ENCODE measurements at regions not wholly inside any gene's neighbourhood (a gene's known extent, or its start where the extent isn't known, plus 50 kb on each side); places are given as distances from the start of the nearest gene placed in this dataset.

DNA sequence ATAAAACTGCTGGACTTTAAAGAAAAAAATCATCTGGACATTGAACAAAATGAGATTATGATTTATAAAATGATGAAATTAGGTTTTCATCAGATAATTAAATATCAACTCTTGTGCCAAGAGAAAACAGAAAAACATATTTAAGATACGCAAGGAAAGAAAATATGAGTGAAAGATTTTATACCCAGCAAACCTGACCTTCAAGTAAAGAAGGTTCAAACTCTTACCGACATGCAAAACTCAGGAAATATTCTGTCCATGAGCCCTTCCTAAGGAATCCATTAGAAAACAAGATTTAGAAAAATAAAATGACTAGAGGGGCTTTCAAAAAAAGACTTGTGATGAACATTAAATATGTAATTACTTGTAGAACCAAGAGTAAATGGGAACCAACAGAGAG, 257.2 kb upstream of the ARID1B start:
- no peak for DNase-seq (ENCODE audit: low spot score)

DNA sequence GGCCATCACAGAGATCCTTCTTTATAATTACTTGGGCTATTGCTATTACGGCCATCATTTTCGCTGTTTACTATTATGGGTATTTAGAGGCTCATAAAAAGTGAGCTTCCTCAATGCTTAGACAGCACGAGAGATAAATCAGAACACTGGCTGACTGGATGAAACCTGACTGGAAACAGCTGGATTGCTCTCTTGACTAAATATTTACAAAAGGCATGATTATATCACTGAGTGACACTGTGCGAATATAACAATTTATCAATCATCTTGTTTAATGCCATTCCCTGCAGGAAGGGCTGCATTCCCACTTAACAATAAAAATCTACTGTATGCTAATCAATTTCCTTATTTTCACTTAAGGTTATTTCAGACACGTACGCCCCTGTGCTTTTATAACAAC, 260.1 kb upstream of the ARID1B start:
- no peak for DNase-seq (ENCODE audit: low spot score)

DNA sequence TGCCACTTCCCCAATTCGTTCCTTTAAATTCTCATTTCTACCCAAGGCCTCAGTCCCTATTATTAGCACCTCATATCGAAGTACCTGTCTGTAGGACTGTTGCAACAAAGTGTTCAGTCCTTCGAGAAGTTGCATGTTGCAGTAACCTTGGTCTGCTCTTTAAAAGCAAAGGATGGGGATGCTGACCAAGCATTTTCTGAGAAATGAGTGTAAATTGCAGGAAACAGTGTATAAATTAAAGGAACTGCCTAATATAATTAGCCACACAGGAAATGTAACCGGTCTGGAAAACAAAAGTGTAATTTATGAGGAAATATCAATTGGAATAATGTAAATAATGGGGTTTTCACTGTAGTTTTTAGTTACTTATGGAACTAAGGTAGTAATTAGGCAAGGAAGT, 261.9 kb upstream of the ARID1B start:
- no peak for DNase-seq (ENCODE audit: low spot score)

DNA sequence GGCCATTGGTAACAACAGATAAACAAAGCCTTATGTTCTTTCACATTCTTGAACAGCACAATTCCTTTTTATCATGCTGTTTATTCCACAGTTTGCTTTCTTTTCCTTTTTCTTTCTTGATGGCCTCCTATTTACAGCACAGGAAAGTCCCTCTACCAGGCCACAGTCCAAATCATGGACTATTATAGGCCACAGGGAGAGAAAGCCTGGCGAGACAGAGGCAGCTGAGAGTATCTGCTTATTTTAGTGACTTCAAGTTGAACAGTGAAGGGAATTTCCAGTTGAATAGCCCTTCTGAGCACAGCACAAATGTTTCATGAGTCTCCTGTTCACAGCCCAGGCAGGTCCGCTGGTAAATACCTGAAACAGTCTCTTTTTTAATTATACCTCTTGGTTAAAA, 263.7 kb upstream of the ARID1B start:
- no peak for DNase-seq (ENCODE audit: low spot score)

DNA sequence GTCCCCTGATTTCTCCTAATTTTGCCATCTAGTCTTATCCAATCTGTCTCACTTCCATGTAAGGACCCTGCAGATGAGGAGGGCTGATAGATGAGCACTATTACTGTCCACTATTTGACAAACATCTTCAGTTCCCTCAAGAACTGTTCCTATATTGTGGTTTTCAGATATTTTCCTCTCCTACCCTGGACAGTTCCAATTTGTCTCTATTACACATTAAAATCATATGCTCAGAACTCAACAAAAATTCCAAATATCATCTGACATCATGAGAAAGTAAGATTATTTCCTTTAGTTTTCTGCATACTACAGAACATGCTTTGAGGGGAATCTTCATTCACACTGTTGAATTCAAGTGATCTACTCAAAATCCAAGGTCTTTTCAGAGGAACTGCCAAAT, 265.6 kb upstream of the ARID1B start:
- DNase-seq (ENCODE audit: low spot score): no peak

DNA sequence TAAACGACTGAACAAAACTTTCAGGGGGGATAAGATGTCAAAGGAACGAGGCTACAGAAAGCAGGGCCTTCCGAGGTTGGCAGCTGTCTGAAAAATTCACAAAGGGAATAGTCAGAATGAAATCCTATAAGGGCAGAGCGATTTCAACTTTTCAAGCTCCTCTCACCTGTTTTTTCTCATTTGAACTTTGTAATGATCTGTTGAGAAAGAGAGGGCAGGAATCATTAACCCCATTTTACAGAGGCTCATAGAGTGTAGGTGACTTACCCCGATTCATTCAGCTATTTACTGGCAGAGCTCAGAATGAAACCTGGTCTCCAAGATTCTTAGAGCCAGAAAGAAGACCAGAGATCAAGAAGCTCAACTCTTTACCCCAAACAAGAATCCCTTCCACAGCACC, 266.1 kb upstream of the ARID1B start:
- no peak for DNase-seq (ENCODE audit: low spot score)

DNA sequence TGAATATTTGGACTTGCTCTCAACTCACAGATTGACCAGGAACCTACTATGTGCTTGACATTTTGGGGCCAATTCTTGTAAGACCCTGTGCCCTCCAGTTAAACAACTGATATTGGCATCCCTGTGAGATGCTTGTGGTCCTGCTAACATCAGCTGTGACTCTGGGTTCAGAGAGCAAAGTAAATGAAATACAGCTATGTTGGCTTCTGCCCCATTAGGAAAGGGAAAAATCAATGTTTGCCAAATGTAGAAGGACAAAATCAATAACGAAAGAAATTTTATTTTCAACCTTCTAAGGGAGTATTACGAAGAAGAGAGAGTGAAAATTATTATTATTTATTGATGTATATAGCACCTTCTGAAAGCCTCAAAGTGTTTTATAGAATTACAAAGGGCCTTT, 266.9 kb upstream of the ARID1B start:
- no peak for DNase-seq (ENCODE audit: low spot score)

DNA sequence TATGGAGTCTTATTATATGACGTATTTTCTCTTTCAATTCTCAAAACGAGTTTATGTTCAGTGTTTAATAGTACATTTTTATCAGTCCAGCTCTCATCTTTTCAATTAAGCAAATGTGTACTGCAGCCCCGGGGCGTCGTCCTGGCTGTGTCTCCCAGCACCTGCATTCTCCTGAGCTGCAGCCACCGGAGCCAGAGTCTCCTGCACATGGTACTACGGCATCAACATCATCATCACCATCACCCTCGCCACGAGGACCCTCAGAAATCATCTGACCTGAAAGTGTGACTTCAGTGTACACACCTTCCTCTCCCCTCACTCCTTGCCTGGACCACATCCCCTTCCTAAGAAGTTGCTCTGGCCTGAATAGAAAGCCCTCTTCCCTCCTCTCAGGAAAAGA, 267.7 kb upstream of the ARID1B start:
- DNase-seq (ENCODE audit: low spot score): no peak

DNA sequence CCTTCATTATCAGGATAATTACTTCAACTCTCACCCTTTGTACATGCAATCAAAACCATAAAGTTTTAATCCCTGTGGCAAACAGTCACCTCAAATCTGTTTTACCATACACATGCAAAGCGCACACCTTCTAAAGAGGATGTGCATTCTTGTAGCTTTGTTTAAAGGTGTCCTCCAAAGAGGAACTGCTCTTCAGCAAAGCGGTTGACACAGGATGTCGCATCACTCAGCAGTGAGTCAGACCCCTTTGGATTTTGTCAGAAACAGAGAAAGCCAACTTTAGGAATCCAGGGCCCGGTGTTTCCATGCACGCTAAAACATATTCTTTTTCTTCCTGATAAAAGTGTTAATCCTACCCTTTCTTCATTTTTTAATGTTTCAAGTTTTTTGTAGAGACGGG, 268.3 kb upstream of the ARID1B start:
- DNase-seq (ENCODE audit: low spot score): no peak

DNA sequence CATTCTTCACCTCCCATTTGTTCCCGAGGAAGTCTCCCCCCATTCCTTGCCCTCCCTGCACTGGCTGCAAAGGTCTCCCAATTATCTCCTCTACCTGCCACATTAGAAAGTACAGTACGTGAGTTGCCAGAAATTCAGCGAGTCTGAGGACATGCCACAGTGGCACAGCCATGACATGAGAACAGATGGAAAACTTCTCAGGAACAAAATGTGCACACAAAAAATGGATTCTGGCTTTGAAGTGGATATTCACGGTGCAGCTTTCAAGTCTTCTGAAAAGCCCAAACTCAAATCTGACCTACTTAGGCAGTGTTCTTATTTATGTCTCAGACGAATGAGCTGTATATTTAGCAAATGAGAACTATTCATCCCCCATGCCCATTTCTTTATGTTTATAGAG, 269.1 kb upstream of the ARID1B start:
- DNase-seq (ENCODE audit: low spot score): no peak

DNA sequence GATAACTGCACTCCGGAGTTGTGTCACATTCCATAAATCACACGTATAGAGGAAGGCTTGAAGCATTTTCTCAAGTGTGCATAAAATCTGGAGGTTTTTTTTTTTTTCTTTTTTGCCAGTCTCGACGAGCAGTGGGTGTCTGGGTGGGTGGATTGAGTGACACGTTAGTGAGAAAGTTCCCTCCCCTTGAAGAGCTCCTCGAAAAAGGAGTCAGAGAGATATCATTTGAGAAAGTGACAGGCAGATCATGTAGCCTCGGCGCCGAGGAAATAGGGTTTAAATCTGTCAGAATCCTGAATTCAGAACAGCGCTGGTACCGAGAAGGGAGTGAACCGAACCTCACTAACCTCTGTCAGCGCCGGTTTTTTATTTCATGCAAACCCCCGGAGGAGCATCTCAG, 269.5 kb upstream of the ARID1B start:
- no peak for DNase-seq (ENCODE audit: low spot score)

DNA sequence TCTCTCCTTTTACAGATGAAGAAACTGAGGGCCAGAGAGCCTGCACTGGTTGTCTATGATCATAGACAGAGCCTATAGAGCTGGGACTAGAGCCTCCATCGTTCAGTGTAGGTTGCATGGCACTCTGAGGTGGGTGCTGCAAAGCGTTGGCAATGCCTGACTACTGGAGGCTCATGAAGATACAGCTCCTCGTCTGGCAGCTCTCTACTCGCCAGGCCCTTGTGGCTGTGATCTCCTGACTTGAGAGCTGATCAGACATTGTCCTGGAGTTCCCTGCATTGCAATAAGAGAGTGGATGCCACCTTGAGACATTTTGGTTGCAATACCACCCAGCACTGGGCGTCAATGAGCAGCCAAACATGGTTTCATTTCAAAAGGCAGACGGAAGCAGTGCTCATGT, 270.1 kb upstream of the ARID1B start:
- DNase-seq (ENCODE audit: low spot score): no peak

DNA sequence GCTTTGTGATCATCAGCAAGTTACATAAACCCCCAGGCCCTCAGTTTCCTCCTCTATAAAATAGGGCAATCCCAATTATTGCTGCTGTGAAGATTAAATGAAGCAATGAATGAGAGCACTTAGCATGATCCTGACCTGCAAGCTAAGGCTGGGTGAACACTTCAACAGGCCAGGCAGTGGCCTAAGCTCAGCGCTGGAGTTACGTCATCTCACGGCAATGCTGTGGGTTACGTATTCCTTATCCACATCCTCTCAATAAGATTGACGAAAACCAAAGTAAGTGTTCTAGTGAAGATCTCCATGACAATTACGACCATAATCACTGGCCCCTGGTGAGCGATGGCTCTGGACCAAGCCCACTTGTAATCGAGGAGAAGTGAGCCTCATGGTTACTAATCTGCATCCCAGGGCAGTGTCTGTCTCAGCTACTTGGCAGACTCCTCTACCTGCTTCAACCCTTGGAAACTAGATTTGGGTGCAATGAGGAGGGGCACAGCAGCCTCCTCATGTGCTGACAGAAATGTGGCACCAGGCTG, 274.1 kb upstream of the ARID1B start:
- no peak for DNase-seq (ENCODE audit: low spot score)

DNA sequence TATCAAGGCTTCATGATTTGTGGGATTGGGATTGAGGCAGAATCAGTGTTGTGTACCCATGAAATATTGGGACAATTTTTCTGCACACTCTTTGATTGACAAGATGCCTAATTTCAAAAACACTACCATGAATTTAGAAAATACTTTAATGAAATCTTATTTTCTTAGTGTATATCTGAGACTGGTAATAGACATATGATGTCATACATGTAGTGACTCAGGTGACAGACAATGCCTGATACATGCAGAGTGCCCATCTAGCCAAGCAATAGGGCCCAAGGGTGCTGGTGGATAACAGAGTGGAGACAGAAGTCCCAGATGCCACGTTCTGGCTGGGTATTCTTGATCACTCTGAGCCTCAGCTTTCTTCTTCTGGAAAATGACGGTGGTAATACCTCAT, 279.6 kb upstream of the ARID1B start:
- no peak for DNase-seq (ENCODE audit: low spot score)

DNA sequence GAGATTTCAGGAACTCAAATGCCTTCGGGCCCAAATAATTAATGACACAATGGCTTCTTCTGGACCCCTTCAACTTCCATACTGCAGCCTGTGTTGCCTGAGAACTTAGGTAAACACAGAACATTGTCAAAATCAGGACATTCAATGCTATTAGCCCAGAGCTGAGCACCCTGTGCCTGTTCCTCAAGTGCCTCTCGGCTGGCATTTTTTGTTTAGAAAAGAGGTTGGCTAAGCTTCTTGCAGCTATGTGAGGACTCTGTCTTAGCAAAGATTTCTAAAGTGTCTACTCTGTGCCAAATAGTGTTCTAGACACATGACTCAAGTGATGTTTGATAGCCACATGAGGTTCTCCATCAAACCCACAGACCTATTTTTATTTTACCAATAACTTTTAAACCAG, 289.3 kb upstream of the ARID1B start:
- DNase-seq (ENCODE audit: low spot score): no peak

DNA sequence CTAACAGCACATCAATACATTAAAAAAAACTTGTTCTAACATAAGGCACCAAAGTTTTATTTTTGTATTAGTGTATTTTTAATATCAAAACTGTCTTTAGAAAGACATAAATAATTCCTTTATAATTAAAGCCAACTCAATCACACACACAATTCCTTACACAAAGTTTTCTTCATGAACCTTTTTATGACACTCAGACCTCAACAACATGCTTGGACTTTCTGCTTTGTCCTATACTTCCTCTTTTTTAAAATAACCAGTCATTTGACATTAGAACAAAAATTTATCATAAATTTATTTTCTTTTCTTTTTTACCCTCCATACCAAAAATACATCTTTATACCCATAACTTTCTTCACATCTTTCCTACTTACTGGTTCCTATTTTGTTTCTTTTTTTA, 292.0 kb upstream of the ARID1B start:
- no peak for DNase-seq (ENCODE audit: low spot score)

DNA sequence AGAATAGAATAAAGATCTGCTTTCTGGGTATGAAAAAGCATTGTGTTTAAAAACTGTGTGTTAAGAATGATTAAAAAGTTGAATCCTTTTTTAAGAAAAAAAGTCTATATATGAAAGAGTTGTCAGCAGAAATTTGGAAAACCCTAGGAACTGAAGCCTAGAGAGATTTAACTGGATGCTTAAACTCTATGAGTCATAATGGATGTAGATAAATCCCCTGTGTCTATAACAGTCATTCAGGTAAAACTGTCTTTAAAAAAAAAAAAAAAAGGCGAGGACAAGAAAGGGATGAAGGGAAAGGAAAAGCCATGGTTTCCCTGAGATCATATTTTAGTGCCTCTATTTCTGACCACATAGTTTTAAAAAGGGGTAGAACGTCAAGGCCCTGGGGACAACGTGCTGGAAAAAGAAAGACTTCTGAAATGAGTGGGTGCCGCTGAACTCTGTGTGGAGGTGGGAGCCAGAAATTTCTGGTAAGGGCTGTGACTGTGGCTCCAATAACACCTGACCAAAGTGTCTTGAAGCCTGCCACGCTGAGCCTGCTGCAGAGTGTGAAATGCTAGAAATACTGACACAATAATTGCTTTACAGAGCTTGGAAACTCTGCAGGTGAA, 302.6 kb upstream of the ARID1B start:
- DNase-seq (ENCODE audit: low spot score): no peak

DNA sequence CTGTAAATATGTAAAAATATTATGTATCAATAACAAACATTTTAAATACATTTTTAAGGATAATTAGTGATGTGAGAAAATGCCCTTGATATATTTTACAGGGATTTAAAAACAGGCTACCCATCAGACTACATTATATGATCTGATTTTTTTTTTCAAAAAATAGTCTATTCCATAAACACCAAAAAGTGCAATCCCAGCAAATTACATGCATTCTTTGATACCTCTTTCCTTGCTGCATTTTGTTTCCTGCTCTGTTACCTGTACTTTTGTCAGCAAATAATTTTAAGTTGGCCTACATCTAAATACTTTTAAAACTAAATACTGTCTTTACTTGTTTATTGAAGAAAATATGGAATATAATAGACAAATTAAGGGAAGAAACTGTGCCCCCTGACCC, 306.2 kb upstream of the ARID1B start:
- DNase-seq (ENCODE audit: low spot score): no peak

DNA sequence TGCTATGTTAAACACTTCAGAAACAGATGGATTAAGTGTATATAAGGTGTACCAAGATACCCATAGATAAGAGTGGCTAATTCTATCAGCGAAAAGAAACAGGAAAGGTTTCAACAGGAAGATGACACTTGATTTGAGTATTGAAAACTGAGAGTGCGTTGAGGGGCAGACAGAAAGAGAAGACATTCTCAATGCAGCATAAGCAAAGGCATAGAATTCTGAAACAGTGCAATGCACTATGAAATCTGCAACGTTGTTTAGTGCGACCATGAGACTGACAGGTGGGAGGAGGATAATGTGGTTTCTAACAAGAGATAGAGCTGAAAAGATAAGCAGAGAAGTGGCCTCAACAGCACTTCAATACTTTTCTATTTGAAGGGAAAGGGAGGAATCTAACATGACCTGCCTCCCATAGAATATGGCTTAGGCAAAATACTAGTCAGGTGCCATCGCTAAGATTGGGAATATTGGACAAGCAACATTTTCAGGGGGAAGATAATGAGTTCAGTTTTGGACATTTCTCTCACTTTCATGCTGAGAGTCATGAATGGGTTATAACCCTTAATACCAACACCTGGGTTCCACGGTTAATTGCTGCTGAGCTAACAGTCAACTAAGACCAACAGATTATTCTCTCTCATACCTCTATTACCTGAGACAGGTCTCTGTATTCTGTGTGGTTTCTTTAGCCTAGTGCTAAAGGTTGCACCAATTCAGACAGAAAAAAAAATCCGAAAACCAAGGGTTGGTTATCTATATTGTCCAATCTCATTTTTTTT, 312.9 kb upstream of the ARID1B start:
- no peak for DNase-seq (ENCODE audit: low spot score)

DNA sequence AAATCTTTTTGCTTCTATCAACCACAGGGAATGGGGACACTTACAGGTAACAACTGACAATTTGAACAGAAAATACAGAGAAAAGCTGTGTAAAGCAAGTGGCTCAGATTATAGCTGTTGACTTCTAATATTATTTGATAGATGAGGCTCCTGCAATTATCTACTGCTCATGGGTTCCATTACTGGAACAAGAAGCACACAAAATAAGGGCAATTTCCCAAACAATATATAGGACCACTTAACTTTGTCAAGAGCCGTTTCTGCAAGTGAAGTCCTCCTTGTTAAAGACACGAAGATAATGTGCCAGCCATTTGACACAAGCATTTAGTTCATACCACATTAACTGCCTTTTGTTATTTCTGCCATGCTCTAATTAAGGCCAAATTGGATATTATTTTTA, 315.5 kb upstream of the ARID1B start:
- no peak for DNase-seq (ENCODE audit: low spot score)

DNA sequence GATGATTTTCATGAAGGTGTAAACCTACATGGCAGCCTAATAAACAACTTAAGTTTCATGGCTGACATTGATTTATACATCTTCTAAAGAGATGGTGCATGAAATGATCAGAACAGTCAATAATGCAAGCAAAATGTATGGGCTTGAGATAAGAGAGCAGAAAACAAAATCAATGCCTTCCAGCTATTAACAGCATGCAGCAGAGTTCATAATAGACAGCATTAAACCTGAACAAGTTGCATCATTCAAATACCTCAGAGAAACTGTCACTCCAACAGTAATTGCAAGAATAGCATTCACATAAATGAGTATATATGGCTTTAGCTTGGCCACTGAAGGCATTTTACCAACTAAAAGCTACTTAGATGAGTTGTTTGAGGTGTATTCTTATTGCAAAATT, 319.6 kb upstream of the ARID1B start:
- no peak for DNase-seq (ENCODE audit: low spot score)

DNA sequence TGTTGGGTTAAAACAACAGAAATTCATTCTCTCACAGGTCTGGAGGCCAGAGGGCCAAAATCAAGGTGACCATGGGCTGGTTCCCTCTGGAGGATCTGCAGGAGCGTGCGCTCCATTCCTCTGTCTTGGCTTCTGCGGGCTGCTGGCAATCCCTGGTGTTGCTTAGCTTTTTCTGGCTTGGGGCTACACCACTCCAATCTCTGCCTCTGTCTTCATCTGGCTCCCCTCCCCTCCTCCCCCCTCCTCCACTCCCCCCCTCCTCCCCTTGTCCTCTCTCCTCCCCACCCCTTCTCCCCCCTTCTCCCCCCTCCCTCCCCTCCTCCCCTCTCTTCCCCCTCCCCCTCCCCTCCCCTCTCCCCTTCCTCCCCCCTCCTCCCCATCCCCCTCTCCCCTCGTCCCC, 321.3 kb upstream of the ARID1B start:
- DNase-seq (ENCODE audit: low spot score): no peak

DNA sequence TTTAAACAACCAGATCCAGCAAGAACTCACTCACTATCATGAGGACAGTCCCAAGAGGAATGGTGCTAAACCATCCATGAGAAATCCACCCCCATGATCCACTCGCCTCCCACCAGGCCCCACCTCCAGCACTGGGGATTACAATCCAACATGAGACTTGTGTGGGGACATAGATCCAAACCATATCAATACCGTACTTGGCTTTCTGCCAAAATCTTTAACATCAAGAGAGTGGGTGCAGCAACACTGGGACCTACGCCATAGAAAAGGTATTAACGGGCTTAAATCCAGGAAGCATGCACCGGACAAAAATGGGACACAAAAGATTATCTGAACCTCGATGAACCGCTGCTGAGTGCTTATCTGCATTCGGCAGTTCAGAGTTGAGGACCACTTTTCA, 322.3 kb upstream of the ARID1B start:
- no peak for DNase-seq (ENCODE audit: low spot score)

DNA sequence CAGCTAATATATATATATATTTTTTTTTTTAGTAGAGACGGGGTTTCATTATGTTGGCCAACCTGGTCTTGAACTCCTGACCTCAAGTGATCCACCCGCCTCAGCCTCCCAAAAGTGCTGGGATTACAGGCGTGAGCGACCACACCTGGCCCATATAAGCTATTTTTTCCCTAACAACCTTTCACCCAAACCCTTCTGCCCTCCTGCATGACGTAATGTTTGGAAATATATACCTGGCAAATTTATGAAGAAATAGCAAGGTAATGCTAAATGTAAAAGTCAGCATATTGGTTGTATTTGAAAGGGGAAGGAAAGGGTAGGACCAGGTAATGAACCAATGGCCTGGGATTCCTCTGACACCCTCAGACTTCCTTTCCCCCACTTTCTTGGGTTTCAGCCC, 325.5 kb upstream of the ARID1B start:
- no peak for DNase-seq (ENCODE audit: low spot score)

All from Ammon's horn (tissue), 1 donor.